AG04449 (cell line): ENCODE measurements at regions not wholly inside any gene's neighbourhood (a gene's known extent, or its start where the extent isn't known, plus 50 kb on each side); places are given as distances from the start of the nearest gene placed in this dataset.

Experiments used
- CTCF ChIA-PET: fragments of 350-600 bp; formaldehyde crosslinking; extraction: SDS; loops from one replicate; lab custom pipeline; 2021; ENCODE audit warnings: antibody characterized with exemption; lab: Yijun Ruan, JAX
- POLR2A ChIA-PET: fragments of 400-600, 350-600 bp; formaldehyde crosslinking; extraction: SDS; loops from one replicate; lab custom pipeline; 2020; ENCODE audit warnings: antibody characterized with exemption, inconsistent platforms; lab: Yijun Ruan, JAX
- DNase-seq: peaks from one replicate; pipeline ENCODE4 v3.0.0-alpha.2; 2010; ENCODE audit warnings: low read depth, low spot score
- H3K4me3 ChIP-seq: 2 replicates; pipeline ENCODE4 v1.5.1; 2011; ENCODE audit warnings: low read depth, mild to moderate bottlenecking, control low read depth, low read length
- TF ChIP-seq, protein P1 (sequence below): IDR thresholded peaks from one replicate; pipeline ENCODE4 v1.5.1; 2011; ENCODE audit warnings: mild to moderate bottlenecking, moderate library complexity, low read length, control low read depth, inconsistent platforms; ENCODE audit not compliant: insufficient read depth; ENCODE audit errors: missing control alignments

DNA sequence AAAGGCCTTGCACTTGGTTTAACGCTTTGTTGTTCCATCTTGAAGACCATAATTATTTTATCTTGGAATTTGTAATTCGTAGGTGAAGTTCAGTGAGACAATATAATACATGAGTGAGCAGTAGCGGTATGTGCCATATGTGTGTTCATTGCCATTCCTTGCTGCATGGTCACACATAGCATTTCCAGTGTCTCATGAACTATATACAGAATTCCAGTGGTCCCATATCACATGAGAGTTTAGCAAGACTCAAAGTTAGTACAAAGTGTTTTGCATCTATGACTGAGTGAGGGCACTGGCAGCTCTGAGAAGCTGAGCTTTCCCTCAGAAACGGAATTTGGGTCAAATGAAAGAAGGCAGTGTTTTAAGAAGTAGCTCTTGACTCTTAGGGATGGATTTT lies 359.8 kb downstream of the FOXG1 start:
- no peak overlapping the region for H3K4me3 ChIP-seq
- TF ChIP-seq, protein P1, sequence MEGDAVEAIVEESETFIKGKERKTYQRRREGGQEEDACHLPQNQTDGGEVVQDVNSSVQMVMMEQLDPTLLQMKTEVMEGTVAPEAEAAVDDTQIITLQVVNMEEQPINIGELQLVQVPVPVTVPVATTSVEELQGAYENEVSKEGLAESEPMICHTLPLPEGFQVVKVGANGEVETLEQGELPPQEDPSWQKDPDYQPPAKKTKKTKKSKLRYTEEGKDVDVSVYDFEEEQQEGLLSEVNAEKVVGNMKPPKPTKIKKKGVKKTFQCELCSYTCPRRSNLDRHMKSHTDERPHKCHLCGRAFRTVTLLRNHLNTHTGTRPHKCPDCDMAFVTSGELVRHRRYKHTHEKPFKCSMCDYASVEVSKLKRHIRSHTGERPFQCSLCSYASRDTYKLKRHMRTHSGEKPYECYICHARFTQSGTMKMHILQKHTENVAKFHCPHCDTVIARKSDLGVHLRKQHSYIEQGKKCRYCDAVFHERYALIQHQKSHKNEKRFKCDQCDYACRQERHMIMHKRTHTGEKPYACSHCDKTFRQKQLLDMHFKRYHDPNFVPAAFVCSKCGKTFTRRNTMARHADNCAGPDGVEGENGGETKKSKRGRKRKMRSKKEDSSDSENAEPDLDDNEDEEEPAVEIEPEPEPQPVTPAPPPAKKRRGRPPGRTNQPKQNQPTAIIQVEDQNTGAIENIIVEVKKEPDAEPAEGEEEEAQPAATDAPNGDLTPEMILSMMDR, result no peak
- ChIA-PET POLR2A (no interaction called here), CTCF (no interaction called here)
- DNase-seq, result no peak

DNA sequence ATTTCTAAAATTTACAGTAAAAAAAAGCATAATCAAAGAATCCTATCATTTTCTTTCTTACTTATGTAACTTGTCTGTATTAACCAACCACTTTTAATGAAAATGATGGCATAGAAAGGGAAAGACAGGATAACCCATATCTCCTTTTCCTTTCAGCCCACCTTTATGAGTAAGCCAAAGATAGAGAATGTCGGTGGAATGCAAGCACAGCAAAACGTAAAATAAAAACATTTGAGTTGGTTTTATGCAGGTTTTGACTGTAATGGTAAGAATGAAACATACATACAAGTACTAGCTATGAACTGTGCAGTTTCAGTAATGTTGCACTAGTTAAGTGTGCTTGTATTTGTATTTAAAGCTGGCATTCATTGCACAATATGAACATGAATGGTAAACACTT lies 360.3 kb downstream of the FOXG1 start:
- POLR2A ChIA-PET, result no interaction called here
- DNase-seq, result no peak
- TF ChIP-seq, protein P1, result no peak
- H3K4me3 ChIP-seq, result no peak overlapping the region
- CTCF ChIA-PET, result no interaction called here

DNA sequence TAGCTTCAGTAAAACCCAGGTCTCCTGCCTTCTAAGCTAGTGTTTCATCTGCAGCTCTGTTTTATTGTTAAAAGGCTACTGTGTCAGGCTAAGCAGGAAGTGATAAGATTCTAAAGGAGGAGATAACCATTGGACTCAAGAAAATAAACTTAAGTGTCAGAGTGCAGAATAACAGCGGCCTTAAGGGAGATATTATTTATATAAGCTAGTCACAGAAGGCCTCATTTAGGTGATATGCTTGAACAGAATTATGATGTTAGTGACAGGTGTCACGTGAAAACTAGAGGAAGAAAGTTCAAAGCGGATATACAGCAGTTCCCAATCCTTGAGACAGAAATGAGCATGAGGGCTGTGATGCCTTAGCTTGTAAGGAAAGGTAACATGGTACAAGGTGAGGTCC lies 373.4 kb downstream of the FOXG1 start:
- no peak overlapping the region for H3K4me3 ChIP-seq

DNA sequence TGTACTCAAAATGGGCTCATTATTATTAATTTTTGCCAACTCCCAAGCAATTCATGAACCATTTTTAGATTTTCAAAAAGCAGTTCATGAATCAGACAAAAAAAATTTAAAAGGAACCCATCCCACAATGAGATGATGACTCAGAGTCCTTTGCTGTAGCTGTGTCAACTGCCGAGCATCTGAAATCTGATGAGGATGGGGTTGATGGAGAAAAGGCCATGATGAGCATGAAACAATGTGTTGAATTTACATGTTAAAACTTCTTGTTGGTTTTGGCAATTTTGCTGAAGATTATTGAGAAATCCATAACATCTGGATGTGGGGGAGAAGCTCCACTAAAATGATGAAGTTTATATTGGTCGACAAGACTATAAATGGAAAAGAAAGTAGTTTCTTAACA lies 378.0 kb downstream of the FOXG1 start:
- ChIA-PET POLR2A (no interaction called here), CTCF (no interaction called here)
- TF ChIP-seq, protein P1, result no peak
- H3K4me3 ChIP-seq, result no peak overlapping the region
- peak; percentile 74 for DNase-seq

More for the DNA sequence above, 373.4 kb downstream of the FOXG1 start:
- no peak for DNase-seq
- CTCF ChIA-PET, result no interaction called here
- TF ChIP-seq, protein P1, result no peak
- POLR2A ChIA-PET, result no interaction called here

DNA sequence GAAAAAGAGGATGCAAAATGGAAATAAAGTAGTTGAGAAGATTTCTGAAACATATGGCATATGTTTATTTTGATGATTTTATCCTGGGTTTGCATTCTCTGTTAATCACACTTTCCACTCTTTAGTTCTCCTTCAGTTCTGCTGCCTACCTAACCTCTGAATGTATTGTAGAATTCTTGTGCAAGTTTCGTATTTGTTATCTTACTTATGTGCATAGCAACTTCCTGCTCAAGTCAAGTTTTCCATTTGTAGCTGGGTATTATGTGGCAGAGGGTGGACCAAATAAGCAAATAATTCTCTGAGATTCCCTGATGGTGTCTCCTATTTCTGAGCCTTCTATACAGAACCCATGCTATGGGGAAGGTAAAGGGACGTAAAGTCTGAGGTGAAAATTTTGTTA lies 381.6 kb downstream of the FOXG1 start:
- TF ChIP-seq, protein P1, result no peak
- ChIA-PET CTCF (no interaction called here), POLR2A (no interaction called here)
- no peak overlapping the region for H3K4me3 ChIP-seq
- no peak for DNase-seq

DNA sequence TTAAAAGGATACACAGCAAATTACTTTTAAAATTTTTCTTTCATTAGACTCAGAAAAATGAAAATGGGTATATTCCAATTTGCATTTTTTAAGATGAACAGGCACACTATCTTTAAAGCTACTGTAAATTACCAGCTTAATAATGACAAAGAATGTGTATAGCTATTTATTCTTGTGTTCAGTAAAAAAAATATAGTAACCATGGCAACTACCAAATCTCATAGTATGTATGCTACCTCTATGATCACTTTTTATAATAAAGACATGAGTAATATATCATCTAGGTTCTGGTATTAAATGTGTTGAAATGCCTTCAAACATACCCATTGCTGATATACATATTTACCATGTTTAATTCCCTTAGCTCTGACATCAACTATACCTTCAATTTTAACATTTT lies 383.2 kb downstream of the FOXG1 start:
- H3K4me3 ChIP-seq, result no peak overlapping the region
- TF ChIP-seq, protein P1, result no peak
- ChIA-PET POLR2A (no interaction called here), CTCF (no interaction called here)
- DNase-seq, result no peak
